HG02588 (cell line): ENCODE measurements at regions not wholly inside any gene's neighbourhood (a gene's known extent, or its start where the extent isn't known, plus 50 kb on each side); places are given as distances from the start of the nearest gene placed in this dataset.
"Not testable (repeated sequence)": the region's sequence is repeated elsewhere in the genome, so short reads cannot be mapped to it uniquely, and the experiment has no call there.

Source experiments
- ATAC-seq: cut with Tn5 transposase; IDR thresholded peaks from one replicate; pipeline ENCODE4 v1.9.1; 2021; ENCODE audit warnings: mild to moderate bottlenecking, moderate library complexity; ENCODE audit not compliant: unreplicated experiment

DNA sequence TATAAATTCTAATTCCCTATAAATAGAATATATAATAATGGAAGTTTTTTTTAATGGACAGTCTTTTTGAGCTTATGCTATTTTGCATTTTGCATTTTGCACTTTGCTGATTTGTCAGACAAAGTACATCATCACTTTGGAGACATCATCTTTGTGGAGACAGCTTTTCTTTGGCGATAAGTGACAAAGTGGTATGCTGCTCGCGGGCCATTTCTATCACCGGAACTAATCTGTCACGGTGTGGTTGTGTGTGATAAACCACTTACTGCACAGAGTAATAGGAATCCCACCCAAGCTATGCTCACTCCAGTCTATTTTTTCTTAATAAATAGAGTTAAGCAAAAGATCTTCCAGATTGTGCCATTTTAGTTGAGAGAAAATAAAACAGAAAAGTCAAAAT, 133.1 kb downstream of the MACIR start:
- ATAC-seq = no peak

DNA sequence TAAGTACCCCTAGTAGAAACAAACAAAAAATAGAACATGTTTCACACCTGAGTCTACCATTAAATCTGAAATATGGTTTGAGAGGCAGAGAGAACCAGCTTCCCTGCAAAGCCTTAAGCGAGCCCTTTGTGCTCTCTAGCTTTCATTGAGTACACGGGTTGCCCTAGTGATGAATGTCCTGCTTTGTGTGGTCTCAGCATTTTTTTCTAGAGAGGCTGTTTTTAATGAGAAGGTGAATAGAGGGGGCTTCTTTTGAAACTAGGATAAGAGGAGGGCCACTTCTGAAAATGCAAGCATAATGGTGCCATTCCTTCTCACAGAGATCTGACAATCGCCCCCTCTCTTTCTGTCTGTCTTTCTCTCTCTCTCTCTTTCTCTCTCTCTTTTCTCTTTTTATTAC, 131.3 kb downstream of the MACIR start:
- no peak for ATAC-seq

DNA sequence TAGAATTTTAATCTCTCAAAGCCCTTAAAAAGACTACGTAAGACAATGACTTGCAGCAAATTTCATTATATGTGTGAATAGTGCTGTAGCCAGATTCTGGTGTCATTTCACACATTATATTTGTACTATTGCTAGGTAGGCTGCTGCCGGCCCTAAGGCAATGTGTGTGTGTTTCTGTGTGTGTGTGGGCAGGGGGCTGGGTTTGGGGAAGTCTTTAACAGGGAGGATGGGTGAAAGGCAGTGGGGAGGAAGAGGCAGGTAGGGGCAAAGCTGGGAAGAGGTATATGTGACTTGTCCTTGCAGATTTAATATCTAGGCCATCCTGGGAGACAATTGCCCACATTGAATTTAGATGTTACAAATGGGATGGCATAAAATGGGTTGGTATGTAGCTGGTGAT, 130.8 kb downstream of the MACIR start:
- no peak for ATAC-seq

DNA sequence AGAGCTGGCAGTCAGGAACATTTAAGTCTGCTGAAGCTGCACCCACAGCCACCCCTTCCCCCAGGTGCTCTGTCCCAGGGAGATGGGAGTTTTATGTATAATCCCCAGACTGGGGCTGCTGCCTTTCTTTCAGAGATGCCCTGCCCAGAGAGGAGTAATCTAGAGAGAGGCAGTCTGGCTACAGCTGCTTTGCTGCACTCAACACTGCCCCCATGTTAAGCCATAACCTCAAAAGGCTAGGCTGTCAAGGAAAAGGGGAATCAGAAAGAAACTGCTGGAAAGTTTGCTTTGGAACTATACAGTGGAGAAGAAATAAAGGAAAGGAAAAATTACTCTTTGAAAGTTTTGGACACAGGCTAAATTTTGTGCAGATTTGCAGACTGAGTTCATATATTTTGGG, 127.2 kb downstream of the MACIR start:
- ATAC-seq = no peak

DNA sequence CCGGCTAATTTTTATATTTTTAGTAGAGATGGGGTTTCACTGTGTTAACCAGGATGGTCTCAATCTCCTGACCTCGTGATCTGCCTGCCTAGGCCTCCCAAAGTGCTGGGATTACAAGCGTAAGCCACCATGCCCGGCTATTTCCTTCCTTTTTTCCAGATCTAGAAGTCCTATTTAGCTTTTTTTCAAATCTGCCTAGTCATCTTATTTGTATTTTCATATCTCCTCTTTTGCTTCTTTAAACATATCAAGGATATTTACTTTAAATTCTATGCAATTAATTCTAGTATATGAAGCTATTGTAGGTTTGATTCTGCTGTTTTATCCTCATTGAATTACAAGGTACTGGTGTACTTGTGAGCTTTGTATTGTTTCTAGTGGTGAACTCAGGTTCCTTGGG, 119.1 kb downstream of the MACIR start:
- ATAC-seq = not testable (repeated sequence)

DNA sequence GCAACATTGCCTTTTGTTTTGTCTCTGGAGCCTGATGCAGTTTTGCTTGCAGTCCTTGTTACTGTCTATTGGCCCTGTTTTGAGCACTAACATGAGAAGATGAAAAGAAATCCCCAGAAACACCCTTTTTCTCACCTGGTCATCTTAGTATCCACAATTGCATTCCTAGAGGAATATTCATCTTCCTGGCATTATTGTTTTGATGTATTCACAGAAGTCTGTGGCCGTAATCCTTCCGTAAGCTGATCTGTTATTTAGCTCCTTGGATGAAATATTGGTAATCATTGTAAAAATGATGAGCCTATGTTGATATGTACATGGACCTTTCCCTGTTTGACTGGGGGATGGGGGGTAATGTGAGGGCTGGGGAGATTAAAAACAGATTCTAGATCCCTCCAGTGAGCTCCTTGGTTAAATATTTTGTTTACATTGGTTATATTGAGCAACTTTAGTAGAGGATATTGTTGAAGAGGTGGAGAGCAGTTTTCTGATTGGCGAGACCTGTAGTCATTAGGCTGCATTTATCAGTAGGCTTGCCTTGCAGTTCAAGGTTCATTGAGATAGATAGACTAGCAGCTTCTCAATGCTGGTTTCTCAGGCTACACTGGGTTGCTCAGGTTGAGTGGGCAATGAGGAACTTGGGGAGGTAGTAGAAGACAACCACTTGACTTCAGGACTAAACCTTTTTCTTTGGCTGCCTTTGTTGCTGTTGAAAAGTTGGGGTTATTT, 117.5 kb downstream of the MACIR start:
- no peak for ATAC-seq

DNA sequence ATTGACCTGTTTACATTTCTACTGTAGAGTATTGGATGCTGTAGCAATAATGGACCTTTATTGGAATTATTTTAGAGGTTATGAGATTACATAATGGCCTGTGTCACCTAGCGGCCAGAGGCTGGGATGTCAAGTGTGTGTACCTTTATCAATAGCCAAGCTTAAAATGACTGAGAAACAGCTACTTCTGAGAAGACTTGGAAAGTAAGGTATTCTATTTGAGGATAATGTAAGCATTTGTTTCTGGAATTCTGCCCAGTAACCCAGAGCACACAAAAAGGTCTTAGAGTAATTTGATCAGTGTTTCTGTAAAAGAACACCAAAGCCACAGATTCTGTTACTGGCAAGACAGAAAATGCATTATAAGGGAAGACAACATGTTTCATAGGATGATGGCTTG, 116.8 kb downstream of the MACIR start:
- ATAC-seq = no peak

DNA sequence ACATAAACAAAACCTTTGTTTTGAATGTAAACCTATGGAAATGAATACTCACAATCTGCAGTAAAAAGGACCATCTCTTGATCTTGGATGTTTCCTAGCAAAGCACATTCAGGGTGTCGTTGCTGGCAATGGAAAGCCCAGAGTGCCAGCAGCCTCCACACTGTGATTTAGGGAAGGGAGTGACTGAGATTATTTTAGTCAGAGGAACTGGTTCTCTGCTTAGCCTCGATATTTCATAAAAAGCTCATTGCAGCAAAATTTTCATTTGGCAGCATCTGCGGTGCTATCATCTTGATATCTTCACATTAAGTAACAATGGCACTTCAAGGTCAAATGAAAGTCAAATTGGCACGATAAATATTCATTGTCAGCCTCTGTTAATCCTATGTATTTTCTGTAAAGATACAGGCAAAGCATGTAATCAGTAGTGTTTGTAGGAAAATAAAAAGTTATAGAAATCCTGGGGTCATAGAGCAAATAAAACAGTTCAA, 116.0 kb downstream of the MACIR start:
- ATAC-seq = no peak

DNA sequence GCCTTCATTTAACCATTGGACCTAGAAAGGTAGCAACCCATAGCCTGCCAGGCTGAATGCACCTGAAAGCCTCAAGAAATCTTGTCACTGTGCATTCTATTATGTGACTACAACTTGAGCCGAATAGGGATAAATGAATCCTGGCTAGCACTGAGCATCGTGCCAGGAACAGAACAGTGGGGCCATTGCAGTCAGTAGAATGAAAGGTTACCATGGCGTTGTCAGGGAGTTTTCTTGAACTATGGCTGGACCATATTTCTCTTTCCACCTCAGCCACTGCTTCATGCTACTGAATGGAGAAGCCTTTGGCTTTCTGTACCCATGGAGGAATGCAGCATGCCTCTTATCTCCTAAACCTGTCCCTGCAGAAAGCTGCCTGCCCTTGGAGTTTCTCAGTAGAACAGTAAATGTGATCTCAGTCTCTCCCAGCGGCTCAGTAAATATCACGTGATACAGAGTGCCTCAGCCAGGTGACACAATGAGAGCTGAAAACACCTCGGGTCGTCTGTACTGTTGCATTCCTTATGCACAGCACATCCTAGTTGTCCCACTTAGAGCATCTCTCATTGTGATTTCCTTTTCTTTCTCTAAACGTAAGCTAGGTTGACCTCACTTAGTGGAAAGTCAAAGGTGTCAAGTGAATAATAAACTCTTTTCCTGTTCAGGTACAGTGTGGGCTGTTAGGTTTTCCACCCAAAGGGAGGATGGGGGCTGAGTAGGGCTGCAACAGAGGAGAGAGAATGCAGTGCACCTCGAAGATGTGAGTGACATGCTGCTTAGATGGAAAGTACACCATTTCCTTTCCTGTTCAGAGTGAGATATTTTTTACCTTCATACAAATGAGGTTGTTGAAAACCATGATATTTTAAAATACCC, 115.3 kb downstream of the MACIR start:
- ATAC-seq = no peak

DNA sequence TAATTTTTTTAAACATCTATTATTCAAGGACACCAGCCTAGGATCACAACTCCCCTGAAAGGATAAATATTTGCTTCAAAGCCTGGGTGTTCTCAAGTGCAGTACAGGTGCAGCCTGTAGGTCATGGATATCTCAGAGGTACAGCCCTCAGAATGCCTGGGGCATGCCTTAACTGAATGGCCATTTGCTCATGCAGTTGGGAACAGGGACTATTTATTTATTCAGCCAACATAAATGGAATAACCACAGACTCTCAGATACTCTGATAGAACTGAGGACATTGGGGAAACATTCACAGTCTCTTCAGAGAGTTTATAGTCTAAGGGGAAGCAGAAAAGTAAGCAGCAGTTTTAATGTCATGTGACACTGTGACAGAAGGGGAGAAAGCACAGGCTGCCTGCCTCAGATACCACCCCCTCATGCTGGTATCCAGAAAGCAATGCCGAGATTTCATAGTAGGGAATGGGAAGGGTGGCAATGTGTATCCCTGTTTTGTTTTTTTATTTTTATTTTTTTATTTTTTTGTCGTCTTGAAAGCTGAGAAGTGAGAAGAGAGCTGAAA, 112.6 kb downstream of the MACIR start:
- no peak for ATAC-seq

DNA sequence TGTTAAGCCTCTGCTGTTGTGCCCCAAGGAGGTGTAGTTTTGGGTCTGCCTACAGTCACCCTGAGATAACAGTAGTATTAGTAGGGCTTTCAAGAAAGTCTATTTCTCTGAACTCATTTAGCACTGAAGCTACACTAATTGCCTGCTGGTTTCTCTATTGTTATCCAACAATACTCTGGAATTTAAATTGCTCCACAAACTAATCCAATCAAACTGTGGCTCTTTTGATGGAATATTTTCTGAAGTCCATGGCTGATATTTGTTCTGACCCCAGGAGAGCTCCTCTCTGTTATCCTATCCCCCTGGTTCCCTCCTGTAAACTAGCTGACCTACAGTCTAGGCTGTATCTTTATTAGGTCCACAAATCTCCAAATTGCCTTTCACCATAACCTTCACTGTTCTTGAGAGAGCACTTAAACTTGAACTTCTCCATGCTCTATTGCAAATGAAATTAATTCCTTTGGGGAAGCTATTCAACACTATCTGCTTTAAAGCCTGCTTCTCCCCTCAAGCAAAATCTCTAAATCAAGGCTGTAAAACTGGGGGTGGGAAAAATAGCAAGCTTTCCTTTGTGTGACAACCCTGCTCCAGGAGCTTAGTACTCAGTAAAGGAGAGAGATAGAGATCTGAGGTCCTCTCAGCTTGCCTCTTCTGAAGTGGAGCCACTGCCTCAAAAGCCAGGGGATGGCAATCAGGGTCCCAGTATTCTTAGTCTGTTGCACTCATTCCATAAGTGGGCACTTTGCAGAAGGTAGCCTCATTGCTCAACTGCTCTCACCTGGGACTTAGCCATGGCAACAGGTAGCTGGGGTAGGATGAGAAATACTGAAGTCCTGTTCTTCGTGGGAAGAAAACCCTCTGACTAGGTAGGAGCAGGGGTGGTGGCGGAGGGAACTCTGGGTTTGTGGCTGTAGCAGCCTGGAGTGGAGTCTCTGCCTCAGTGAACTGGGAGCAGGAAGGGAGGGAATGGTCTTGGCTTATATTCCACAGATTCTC, 110.9 kb downstream of the MACIR start:
- ATAC-seq = no peak

DNA sequence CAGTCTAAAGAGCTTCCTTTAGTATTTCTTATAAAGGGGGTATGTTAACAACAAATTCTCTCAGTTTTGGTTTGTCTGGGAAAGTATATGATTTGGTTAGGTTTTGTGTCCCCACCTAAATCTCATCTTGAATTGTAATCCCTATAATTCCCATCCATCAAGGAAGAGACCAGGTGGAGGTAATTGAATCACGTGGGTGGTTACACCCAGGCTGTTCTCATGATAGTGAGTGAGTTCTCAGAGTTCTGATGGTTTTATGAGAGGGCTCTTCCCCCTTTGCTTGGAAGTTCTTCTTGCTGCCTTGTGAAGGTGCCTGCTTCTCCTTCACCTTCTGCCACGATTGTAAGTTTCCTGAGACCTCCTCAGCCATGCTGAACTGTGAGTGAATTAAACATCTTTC, 109.1 kb downstream of the MACIR start:
- no peak for ATAC-seq

DNA sequence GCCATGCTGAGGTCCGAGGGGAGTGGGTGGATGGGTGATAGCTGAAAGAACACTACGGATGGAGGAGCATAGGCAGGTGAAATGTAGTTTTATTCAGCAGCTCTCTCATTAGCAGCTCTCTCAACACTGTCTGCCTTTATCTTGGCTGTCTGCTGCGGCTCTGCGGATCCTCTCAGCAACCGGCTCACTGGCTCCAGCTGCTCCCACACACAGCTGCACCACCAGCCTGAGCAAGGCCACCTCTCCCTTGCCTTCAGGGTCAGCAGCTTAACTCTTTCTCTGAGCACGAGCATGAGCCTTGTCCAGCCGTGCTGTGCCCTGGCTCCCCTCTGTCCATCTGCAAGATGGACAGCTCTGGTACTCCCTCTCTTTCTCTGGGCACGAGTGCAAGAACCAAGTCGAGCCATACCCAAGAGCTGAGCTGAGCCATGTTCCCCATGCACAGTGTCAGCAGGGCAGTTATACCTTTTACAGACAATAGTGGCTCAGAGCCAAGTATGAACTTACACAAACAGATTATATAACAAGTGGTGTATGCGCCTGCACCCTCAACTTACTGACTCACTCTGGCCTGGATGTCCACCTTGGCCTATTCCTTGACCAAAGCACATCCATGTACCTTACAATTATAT, 108.5 kb downstream of the MACIR start:
- ATAC-seq = no peak

DNA sequence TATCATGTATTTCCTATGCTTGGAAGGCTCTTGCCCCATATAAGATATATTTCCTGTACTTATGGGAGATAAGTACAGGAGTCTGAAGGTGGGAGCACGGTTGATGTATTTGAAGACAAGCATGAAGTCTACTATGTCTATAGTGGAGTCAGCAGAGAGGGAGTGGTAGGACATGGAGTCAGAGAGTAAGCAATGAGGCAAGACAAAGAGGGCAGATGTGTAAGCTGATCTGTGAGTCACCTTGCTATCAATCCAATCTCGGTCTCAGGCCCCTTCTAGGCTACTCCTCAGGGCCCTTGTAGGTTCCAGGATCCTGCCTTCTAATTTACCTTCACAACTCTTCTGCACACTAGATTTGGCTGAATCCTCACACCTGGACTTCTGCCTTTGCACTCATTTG, 105.5 kb downstream of the MACIR start:
- no peak for ATAC-seq

DNA sequence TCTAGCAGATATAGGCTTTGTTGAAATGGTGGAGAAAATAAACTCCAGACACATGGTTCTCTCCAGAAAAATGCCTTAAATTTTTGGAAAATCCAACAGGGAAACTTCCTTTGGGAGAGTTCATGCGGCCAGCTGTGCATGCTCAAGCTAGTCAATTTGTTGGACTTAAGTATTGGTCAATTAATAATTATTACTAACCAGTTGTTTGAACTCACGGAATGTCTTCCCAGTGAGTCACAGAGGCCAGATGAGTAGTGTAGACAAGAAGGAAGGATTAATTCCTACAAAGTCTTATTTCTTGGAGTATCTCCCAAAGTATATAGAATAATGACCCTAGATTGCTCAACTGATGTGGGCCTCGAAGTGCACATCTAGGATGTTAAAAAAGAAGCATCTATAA, 103.6 kb downstream of the MACIR start:
- no peak for ATAC-seq

DNA sequence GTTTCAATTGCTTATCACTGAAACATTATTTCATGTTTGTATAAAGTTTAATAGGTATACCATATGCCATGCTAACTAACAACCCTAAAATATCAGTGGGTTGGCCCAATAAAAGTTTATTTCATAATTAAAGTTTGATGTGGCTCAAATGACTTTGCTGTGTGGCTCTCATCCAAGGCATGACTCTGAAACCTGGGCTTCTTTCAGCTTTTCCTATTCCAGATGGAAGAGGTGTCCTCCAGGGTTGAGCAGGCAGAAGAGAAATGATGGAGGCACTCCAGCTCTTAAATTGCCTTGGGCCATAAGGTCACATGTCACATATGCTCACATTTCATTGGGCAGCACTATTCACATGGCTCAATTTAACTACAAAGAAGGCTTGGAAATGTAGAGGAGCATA, 101.9 kb downstream of the MACIR start:
- ATAC-seq = no peak

DNA sequence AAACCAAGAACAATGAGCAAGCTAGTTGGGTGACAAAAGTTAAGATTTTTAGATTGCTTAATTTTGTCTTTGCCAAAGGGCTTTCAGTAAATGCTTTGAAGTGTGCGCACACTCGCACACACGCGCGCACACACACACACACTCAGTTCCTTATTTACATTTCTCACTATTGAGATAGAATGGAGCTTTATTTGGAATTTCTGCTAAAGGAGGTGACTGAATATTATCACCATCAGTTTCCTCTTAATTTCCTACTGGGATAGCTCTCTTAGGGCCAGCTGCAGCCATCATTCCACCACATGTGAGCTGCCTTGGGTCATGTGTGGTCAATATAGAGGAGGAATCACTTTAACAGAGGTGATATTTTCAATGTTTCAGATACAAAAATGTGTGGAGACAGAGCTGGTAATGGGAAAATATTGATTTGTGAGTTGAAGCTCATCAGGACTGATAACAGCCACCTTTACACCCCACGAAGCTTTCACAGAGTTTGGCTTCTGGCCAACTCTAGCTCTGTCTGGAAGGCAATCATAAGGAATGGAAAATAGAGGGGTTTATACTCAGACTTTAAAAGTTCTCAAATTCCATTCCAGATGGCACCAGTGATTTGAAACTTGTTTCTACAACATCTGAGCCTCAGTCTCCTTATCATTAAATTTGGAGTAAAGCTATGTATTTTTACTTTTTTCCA, 99.9 kb downstream of the MACIR start:
- ATAC-seq = no peak

DNA sequence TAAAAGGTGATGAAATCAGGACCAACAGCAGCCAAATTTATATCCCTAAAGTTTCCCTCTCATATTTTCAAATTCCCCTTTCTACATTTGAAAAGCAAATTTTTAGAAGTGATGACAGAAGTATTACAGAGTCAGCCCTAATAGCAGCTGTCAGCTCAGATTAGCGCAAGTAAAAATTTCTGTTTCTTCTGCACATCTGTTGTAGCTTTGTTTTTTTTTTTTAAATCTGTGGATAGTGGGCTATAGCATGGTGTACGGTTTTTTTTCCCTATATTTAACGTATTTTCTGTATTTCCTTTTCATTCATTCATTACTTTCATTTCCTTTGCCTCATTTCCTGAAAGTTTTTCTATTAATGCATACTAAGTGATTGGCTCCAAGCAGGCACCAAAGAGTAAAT, 99.1 kb downstream of the MACIR start:
- ATAC-seq = no peak

DNA sequence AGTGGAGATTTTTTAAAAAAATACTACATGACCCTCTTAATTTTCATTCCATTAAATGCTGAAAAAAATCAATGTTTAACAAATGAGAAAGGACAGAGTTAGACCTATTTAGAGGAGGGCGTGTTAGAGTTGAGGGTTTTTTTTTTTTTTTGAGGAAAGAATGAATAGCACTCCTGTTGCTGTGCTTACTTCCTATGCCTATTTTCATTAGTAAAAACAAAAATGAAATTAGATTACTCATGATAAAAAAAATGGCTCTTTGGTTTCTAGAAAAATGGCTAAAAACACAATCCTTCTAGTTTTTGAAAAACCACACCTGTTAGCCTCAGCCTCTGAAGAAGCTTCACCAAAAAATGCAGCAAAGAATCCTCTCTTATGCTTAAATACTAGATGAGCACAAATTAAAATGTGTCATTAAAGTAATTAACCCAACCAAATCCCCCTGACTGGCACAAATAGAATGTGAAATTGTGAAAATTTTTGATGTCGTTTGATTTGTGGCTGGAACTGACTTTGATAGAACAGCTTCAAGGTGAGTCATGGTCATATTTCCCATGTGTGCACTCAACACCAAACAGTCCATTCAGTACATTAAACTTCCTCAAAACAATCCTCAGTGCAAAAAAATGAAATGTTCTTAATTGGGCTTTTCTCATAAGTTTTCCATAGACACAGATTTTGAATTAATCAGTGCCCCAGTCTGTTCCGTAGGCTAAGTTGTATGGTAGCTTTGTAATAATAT, 98.0 kb downstream of the MACIR start:
- no peak for ATAC-seq
